ENCODE measurements at regions not wholly inside any gene's neighbourhood (a gene's known extent, or its start where the extent isn't known, plus 50 kb on each side); places are given as distances from the start of the nearest gene placed in this dataset.
A peak's percentile ranks its signal among the peaks of the same experiment; 100 is the strongest.
"Not testable (repeated sequence)": the region's sequence is repeated elsewhere in the genome, so short reads cannot be mapped to it uniquely, and the experiment has no call there.

DNA sequence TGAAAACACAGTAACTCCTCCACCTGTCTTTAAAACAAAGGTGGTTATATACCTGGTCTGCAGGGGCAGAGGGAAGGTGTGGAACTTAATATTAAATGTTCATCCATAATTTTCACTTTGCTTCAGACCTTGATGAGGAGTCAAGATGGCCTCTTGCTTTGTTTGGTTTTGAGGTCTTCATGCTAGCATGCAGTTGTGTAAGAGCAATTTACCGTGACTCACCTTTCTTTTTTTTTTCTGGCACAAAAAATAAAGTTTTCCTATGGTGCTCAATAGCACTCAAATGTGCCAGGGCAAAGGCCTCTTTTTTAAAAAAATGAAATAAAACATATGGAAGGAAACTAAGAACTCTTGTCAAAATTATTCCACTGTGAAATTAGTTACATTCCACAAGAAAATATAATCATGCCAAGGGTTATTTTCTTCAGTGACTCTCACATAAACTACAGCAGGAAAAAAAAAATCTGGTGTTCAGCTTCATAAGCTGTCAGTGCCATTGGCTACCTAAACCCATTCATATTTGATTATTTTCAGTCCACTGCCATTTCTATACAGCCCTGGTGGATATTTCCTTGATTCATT lies 128.2 kb downstream of the SLC7A11 start:
- DNase-seq (ENCODE audit: low read depth): no peak

DNA sequence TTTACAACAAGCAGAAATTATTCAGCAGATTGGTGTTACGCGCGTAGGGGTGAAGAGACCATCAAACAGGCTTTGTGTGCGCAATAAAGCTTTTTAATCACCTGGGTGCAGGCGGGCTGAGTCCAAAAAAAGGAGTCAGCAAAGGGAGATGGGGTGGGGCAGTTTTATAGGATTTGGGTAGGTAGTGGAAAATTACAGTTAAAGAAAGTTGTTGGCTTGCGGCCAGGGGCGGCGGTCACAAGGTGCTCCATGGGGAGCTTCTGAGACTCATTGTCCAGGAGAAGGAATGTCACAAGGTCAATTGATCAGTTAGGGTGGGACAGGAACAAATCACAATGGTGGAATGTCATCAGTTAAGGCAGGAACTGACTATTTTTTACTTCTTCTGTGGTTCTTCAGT lies 129.3 kb downstream of the SLC7A11 start:
- DNase-seq (ENCODE audit: low read depth): not testable (repeated sequence)

GRCh38 chr4:138112389-138112788 lies 129.8 kb downstream of the SLC7A11 start:
- DNase-seq (ENCODE audit: low read depth): no peak

DNA sequence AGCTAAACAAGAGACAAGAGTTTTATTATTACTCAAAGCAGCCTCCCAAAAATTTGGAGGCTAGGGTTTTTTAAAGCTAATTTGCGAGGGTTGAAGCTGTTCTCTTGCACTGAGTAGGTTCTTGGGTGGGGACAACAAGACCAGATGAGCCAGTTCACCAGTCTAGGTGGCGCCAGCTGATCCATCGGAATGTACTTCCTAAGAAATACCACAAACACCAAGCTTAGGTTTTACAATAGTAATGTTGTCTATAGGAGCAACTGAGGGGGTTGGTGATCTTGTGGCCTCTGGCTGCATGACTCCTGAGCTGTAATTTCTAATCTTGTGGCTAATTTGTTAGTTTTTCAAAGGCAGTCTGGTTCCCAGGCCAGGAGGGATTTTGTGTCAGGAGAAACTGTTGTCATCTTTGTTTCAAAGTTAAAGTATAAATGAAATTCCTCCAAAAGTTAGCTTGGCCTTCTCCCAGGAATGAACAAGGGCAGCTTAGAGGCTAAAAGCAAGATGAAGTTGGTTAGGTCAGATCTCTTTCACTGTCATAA lies 130.6 kb downstream of the SLC7A11 start:
- peak; percentile 8 for DNase-seq (ENCODE audit: low read depth)

- no peak for DNase-seq (ENCODE audit: low read depth)
Measured at GRCh38 chr4:138110815-138111214, 131.3 kb downstream of the SLC7A11 start.

DNA sequence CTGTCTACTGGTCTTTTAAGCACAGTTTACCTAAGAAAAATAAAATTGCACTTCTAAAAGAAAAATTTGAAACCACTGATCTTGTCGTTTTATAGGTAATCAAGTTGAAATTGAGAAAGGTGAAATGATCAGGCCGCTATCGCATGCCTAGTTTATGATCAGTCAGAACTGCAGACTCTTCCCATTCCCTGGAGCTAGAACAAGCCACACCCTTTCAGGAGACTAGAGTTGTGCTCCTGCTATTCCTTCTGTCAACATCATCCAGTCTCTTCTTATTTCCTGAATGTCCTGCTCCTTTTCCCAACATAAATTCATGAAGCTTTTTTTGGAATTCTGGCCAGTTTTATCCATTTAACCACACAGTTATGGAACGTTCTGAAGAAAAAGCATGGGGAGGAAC lies 135.1 kb downstream of the SLC7A11 start:
- DNase-seq (ENCODE audit: low read depth): no peak

- no peak for DNase-seq (ENCODE audit: low read depth)
Measured at GRCh38 chr4:138105331-138105730, 136.8 kb downstream of the SLC7A11 start.

DNA sequence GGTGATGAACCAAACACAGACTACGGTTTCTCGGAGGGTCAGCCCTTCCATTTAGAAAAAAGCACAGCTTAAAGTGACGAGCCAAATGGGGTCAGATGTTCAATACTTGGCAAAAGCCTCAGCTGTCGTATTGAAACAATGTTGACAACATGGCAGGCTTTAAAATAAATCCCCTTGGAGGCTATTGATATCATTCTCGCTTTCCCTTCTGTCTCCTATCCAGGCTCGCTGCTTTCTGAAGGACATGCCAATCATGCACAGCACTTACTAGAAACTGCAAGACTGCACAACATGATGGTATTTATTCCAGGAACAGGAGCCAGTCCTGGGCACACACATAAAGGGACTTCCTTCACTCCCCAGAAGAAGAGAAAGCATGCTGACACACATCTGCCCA lies 137.9 kb downstream of the SLC7A11 start:
- DNase-seq (ENCODE audit: low read depth): no peak

GRCh38 chr4:138103597-138104283 lies 138.4 kb downstream of the SLC7A11 start:
- no peak for DNase-seq (ENCODE audit: low read depth)

GRCh38 chr4:138099385-138099784 lies 142.8 kb downstream of the SLC7A11 start:
- no peak for DNase-seq (ENCODE audit: low read depth)

GRCh38 chr4:138097912-138098600 lies 144.1 kb downstream of the SLC7A11 start:
- no peak for DNase-seq (ENCODE audit: low read depth)

- no peak for DNase-seq (ENCODE audit: low read depth)
Measured at GRCh38 chr4:138096384-138097062, 145.6 kb downstream of the SLC7A11 start.

GRCh38 chr4:138095378-138095777 lies 146.8 kb downstream of the SLC7A11 start:
- DNase-seq (ENCODE audit: low read depth): no peak

DNA sequence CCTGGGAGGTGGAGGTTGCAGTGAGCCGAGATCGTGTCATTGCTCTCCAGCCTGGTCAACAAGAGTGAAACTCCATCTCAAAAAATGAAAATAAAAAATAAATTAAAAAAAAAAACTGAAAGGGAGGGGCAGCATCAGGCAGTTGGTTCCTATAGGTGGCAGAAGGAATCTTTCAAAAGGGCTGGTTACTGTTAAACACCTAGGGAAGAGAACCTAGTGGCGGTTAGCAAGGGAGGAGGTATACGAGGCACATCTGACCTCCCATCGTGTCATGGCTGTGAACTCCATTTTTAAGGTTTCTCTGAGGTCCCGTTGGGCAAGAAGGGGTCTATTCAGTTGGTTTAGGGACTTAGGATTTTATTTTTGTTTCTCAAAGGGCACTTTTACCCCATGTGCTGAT lies 150.1 kb downstream of the SLC7A11 start:
- no peak for DNase-seq (ENCODE audit: low read depth)

- no peak for DNase-seq (ENCODE audit: low read depth)
Measured at GRCh38 chr4:138090918-138091676, 151.1 kb downstream of the SLC7A11 start.

- peak; percentile 89 for DNase-seq (ENCODE audit: low read depth)
Measured at GRCh38 chr4:138090150-138090917, 151.8 kb downstream of the SLC7A11 start.

- no peak for DNase-seq (ENCODE audit: low read depth)
Measured at GRCh38 chr4:138088449-138089208, 153.5 kb downstream of the SLC7A11 start.

DNA sequence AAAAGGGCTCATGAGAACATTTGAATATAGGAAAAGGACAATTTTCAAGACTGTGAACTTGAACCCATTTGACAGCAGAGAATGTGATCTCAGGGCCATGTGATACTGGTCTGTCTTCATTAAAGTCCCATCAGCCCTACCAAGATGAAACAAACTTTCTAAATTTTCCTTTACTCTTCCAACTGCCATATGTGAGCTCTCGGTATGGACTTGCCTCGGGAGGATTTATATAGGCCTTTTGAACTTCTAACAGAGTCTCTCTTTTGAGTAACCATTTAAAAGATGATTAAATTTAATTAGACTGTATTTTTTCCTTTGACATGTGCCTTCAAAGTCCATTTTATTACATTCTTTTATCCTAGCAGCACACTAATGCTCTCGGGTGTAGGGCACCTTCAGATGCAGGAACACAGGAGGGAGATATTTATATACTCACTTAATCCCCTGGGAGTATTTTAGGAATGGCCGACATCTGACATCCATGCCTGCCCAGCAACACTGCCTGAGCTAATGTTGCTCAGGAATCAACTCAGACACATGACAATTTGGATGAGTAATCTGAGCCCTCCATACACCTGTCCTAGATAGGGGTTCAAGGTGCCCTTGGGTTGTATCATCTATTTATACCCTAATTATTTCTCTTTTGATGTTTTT lies 155.0 kb downstream of the SLC7A11 start:
- peak; percentile 70 for DNase-seq (ENCODE audit: low read depth)

DNA sequence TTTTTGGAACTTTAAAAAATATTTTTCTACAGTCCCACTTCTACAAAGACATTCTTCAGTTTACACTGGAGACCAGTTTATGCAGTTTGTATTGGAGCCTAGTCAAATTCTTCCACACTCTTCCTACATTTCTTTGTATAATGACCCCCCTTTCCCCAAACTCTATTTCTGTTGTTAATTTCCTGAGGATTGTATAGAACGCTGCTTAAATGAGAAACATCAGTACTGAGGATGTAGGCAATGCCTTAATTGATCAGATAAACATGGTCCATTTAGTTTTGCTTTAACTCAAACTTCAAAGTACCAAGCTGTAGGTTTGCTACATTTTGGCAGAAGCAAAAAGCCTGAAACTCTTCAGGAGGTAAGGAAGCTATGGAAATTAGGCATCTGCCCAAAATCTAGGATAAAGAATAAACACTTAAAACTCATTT lies 155.5 kb downstream of the SLC7A11 start:
- DNase-seq (ENCODE audit: low read depth): no peak
